GM12878 (cell line): ENCODE measurements at regions not wholly inside any gene's neighbourhood (a gene's known extent, or its start where the extent isn't known, plus 50 kb on each side); places are given as distances from the start of the nearest gene placed in this dataset.

ENCODE experiments used
- ATAC-seq: fragments of 200-7000 bp; cut with Tn5 transposase; 3 replicates; pipeline ENCODE4 v1.9.1; 2020; ENCODE audit warnings: mild to moderate bottlenecking, moderate library complexity
- BruUV-seq: library from RNA; stranded (reverse); fragments of 400-500 nt; replicated peaks from 2 replicates; lab custom pipeline; 2021; lab: Mats Ljungman, UMichigan
- CTCF ChIA-PET: fragments of 300-600 bp; sonication (Branson Sonifier 250); formaldehyde crosslinking; extraction: SDS; loops from one replicate; lab custom pipeline; 2021; ENCODE audit warnings: inconsistent platforms; lab: Yijun Ruan, JAX
- POLR2A ChIA-PET: fragments of 350-600 bp; formaldehyde crosslinking; extraction: SDS; loops from one replicate; lab custom pipeline; 2021; ENCODE audit warnings: inconsistent platforms; lab: Charles Lee
- RAD21 ChIA-PET: fragments of 300-600 bp; sonication (Branson Sonifier 250); formaldehyde crosslinking; loops from one replicate; lab custom pipeline; 2023; ENCODE audit warnings: antibody characterized with exemption; ENCODE audit not compliant: unreplicated experiment; lab: Charles Lee
- SMC1A ChIA-PET: fragments of 300-600 bp; sonication (Branson Sonifier 250); formaldehyde crosslinking; loops from one replicate; lab custom pipeline; 2023; ENCODE audit not compliant: unreplicated experiment, uncharacterized antibody; lab: Charles Lee
- DNase-seq: peaks from one replicate; pipeline ENCODE4 v3.0.0-alpha.2; 2011; ENCODE audit warnings: low read depth, low spot score
- FAIRE-seq: peaks from 3 replicates; lab custom pipeline; 2011; peaks lifted over from hg19 to GRCh38; lab: Jason Lieb, UNC
- H2AFZ ChIP-seq: 2 replicates; pipeline ENCODE4 v1.6.0; 2011; ENCODE audit warnings: low read depth, low read length, control low read depth; ENCODE audit not compliant: control insufficient read depth
- H3K27ac ChIP-seq: 2 replicates; pipeline ENCODE4 v1.5.1; 2011; ENCODE audit warnings: control low read depth; ENCODE audit not compliant: control insufficient read depth, insufficient read depth
- H3K27me3 ChIP-seq, 2 experiments: replicated peaks in 1 of 2; 2 replicates each; pipeline versions ENCODE4 v1.6.0 to v1.6.1; 2011; ENCODE audit warnings: low read length in 1 of 2; ENCODE audit not compliant: control insufficient read depth in 2 of 2, insufficient read depth in 2 of 2
- H3K36me3 ChIP-seq, 2 experiments: 2 replicates each; pipeline ENCODE4 v1.5.1; 2011; ENCODE audit warnings: low read length in 1 of 2; ENCODE audit not compliant: control insufficient read depth in 2 of 2, insufficient read depth in 2 of 2
- H3K4me1 ChIP-seq: 2 replicates; pipeline ENCODE4 v1.6.1; 2011; ENCODE audit warnings: mild to moderate bottlenecking, low read length, moderate library complexity, mixed read lengths; ENCODE audit not compliant: control insufficient read depth, insufficient read depth
- H3K4me2 ChIP-seq: 2 replicates; pipeline ENCODE4 v1.6.0; 2011; ENCODE audit warnings: control low read depth; ENCODE audit not compliant: control insufficient read depth, insufficient read depth
- H3K4me3 ChIP-seq: fragments of 200-600 bp; sonication (generic); 2 replicates; pipeline ENCODE4 v1.5.1; 2016
- H3K79me2 ChIP-seq: 2 replicates; pipeline ENCODE4 v1.6.0; 2011; ENCODE audit warnings: low read length; ENCODE audit not compliant: control insufficient read depth, insufficient read depth
- H3K9ac ChIP-seq: 2 replicates; pipeline ENCODE4 v1.8.0; 2011; ENCODE audit warnings: low read length, control low read depth, mixed read lengths; ENCODE audit not compliant: control insufficient read depth, insufficient read depth
- H3K9me3 ChIP-seq: replicated peaks from 3 replicates; pipeline ENCODE4 v1.5.1; 2011; ENCODE audit warnings: mild to moderate bottlenecking, low read length; ENCODE audit not compliant: control insufficient read depth, insufficient read depth
- H4K20me1 ChIP-seq: 2 replicates; pipeline ENCODE4 v1.6.0; 2011; ENCODE audit not compliant: control insufficient read depth, insufficient read depth
- EED ChIP-seq: sonication (generic); IDR thresholded peaks from 2 replicates; pipeline ENCODE4 v1.6.1; 2016; ENCODE audit warnings: antibody characterized with exemption, low read depth
- HCFC1 ChIP-seq: fragments of 150-350 bp; IDR thresholded peaks from 2 replicates; pipeline ENCODE4 v1.6.1; 2014; ENCODE audit warnings: low read length
- HDGF ChIP-seq: fragments of 450-650 bp; IDR thresholded peaks from 2 replicates; pipeline ENCODE4 v1.6.1; 2016; ENCODE audit warnings: antibody characterized with exemption
- NFYB ChIP-seq: IDR thresholded peaks from 2 replicates; pipeline ENCODE4 v1.6.1; 2011; ENCODE audit warnings: low read depth, mild to moderate bottlenecking, low read length, improper control_type of control experiment, moderate library complexity; ENCODE audit not compliant: insufficient read depth
- ZSCAN29 ChIP-seq: fragments of 450-650 bp; IDR thresholded peaks from 2 replicates; pipeline ENCODE4 v1.6.1; 2017; ENCODE audit warnings: mild to moderate bottlenecking, moderate library complexity
- WGBS: methylation state at CpG from one replicate; pipeline ENCODE4 v1.1.6; 2016; ENCODE audit warnings: low lambda C conversion rate; ENCODE audit not compliant: insufficient replicate concordance, insufficient coverage; ENCODE audit errors: missing lambda C conversion rate; 5-methylcytosine and 5-hydroxymethylcytosine counted together
- in situ Hi-C: fragments of 300-500 bp; cut with MboI; formaldehyde crosslinking; loops from 9 replicates; pipeline ENCODE4 v1.14.3; 2018; ENCODE audit warnings: mixed read lengths
- intact Hi-C: fragments of 100-400 bp; cut with micrococcal nuclease; formaldehyde crosslinking; loops from one replicate; pipeline ENCODE4 v1.14.2; 2022; ENCODE audit not compliant: unreplicated experiment
- TF ChIP-seq, protein P1 (sequence below): fragments of 450-650 bp; formaldehyde crosslinking; IDR thresholded peaks from 2 replicates; pipeline ENCODE4 v1.4.0; 2020; ENCODE audit warnings: mild to moderate bottlenecking, moderate library complexity

DNA sequence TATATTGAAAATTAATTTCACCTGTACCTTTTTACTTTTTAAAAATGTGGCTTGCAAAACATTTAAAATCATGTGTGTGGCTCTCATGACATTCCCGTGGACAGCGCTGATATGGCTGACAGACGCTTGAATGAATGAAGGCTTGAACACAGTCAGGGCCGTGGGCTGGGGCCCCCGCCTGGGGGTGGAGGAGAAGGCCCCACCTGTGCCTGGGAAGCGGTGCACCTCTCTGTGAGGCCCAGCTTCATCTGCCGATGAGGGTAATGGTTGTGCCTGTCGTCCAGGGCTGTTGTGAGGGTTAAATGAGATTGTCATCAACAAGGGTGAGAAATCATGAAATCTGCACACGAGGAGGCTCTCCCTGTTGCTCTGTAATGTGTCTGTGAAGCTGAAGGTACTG lies 85.9 kb upstream of the PRR23E start:
- Histone ChIP-seq H3K4me1 (no peaks in the 10 kb centered on the region), H4K20me1 (no peaks in the 10 kb centered on the region), H3K4me2 (no peak overlapping the region), H3K9me3 (no peaks in the 10 kb centered on the region; the same call in 2 of the 3 replicates), H3K27me3 (no peaks in the 10 kb centered on the region; a peak in 2 of 4 replicates), H3K9ac (no peak overlapping the region), H3K79me2 (no peaks in the 10 kb centered on the region), H3K36me3 (no peaks in the 10 kb centered on the region), H3K4me3 (no peak overlapping the region), H3K27ac (no peak overlapping the region), H2AFZ (no peak overlapping the region)
- ChIA-PET POLR2A (no interaction called here), CTCF (interaction anchor here (0.5 kb wide), 1 partner anchor 363 kb away, joined by 3 read pairs; no protein-coding TSS in a partner anchor), SMC1A (no interaction called here), RAD21 (no interaction called here)
- FAIRE-seq (no peak), ATAC-seq (no peak), DNase-seq (no peak)
- intact Hi-C loops: no loop called here
- in situ Hi-C loops: no loop called here
- TF ChIP-seq, protein P1, sequence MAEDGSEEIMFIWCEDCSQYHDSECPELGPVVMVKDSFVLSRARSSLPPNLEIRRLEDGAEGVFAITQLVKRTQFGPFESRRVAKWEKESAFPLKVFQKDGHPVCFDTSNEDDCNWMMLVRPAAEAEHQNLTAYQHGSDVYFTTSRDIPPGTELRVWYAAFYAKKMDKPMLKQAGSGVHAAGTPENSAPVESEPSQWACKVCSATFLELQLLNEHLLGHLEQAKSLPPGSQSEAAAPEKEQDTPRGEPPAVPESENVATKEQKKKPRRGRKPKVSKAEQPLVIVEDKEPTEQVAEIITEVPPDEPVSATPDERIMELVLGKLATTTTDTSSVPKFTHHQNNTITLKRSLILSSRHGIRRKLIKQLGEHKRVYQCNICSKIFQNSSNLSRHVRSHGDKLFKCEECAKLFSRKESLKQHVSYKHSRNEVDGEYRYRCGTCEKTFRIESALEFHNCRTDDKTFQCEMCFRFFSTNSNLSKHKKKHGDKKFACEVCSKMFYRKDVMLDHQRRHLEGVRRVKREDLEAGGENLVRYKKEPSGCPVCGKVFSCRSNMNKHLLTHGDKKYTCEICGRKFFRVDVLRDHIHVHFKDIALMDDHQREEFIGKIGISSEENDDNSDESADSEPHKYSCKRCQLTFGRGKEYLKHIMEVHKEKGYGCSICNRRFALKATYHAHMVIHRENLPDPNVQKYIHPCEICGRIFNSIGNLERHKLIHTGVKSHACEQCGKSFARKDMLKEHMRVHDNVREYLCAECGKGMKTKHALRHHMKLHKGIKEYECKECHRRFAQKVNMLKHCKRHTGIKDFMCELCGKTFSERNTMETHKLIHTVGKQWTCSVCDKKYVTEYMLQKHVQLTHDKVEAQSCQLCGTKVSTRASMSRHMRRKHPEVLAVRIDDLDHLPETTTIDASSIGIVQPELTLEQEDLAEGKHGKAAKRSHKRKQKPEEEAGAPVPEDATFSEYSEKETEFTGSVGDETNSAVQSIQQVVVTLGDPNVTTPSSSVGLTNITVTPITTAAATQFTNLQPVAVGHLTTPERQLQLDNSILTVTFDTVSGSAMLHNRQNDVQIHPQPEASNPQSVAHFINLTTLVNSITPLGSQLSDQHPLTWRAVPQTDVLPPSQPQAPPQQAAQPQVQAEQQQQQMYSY (CRISPR knock-in tag): no peak
- TF ChIP-seq HDGF (no peak), ZSCAN29 (no peak), EED (no peak), HCFC1 (no peak), NFYB (no peak)
- BruUV-seq: no TSS peak
- 46% methylated on average over 9 of the region's 9 CpGs for WGBS
